MCF 10A (cell line): ENCODE measurements at regions not wholly inside any gene's neighbourhood (a gene's known extent, or its start where the extent isn't known, plus 50 kb on each side); places are given as distances from the start of the nearest gene placed in this dataset.

Source experiments
- BruUV-seq: library from RNA; stranded (reverse); fragments of 400-500 nt; replicated peaks from 2 replicates; lab custom pipeline; 2021; lab: Mats Ljungman, UMichigan
- CTCF ChIA-PET: fragments of 300-600 bp; sonication (Branson Sonifier 250); formaldehyde crosslinking; extraction: SDS; loops from one replicate; lab custom pipeline; 2021; ENCODE audit warnings: antibody characterized with exemption, inconsistent platforms; lab: Yijun Ruan, JAX
- POLR2A ChIA-PET: fragments of 300-600, 350-650 bp; sonication (Branson Sonifier 250); formaldehyde crosslinking; extraction: SDS; loops from one replicate; lab custom pipeline; 2020; ENCODE audit warnings: antibody characterized with exemption, inconsistent platforms; lab: Yijun Ruan, JAX
- DNase-seq: peaks from one replicate; pipeline ENCODE4 v3.0.0-alpha.2; 2018; ENCODE audit not compliant: unreplicated experiment
- H3K27ac Mint-ChIP-seq: one replicate; pipeline ENCODE4 v1.8.0; 2022; ENCODE audit warnings: mild to moderate bottlenecking, low read depth, mixed read lengths; ENCODE audit not compliant: unreplicated experiment
- H3K27me3 Mint-ChIP-seq: one replicate; pipeline ENCODE4 v1.8.0; 2022; ENCODE audit warnings: mixed read lengths; ENCODE audit not compliant: insufficient read depth, unreplicated experiment
- H3K36me3 Mint-ChIP-seq: one replicate; pipeline ENCODE4 v1.8.0; 2022; ENCODE audit warnings: mild to moderate bottlenecking, moderate library complexity, mixed read lengths; ENCODE audit not compliant: insufficient read depth, unreplicated experiment
- H3K4me1 Mint-ChIP-seq: one replicate; pipeline ENCODE4 v1.8.0; 2022; ENCODE audit warnings: mixed read lengths; ENCODE audit not compliant: insufficient read depth, unreplicated experiment
- H3K4me3 Mint-ChIP-seq: one replicate; pipeline ENCODE4 v1.8.0; 2022; ENCODE audit warnings: mild to moderate bottlenecking, moderate library complexity, mixed read lengths; ENCODE audit not compliant: unreplicated experiment
- H3K9me3 Mint-ChIP-seq: one replicate; pipeline ENCODE4 v1.8.0; 2022; ENCODE audit warnings: mixed read lengths; ENCODE audit not compliant: unreplicated experiment
- CTCF ChIP-seq: fragments of 200-600 bp; IDR thresholded peaks from one replicate; pipeline ENCODE4 v1.8.0; 2022; ENCODE audit warnings: antibody characterized with exemption, mild to moderate bottlenecking; ENCODE audit not compliant: unreplicated experiment
- intact Hi-C: fragments of 100-400 bp; cut with micrococcal nuclease; formaldehyde crosslinking; loops from 2 replicates; pipeline ENCODE4 v1.14.1; 2022

- Mint-ChIP-seq H3K36me3 (no peaks in the 10 kb centered on the region), H3K27ac (no peak overlapping the region), H3K4me1 (no peaks in the 10 kb centered on the region), H3K9me3 (peaks cover 5% of the 10 kb centered on the region), H3K27me3 (no peaks in the 10 kb centered on the region), H3K4me3 (no peak overlapping the region)
- CTCF ChIA-PET: no interaction called here
- POLR2A ChIA-PET: interaction anchor here (0.7 kb wide), 1 partner anchor 769 kb away, joined by 3 read pairs; no protein-coding TSS in a partner anchor
- intact Hi-C loops: no loop called here
- DNase-seq: no peak
- TF ChIP-seq CTCF: no peak
- no TSS peak for BruUV-seq
Observed at GRCh38 chr13:47147812-47148119, 250.9 kb upstream of the HTR2A start.

- CTCF ChIA-PET: no interaction called here
- H3K27ac Mint-ChIP-seq: no peak overlapping the region
- no TSS peak for BruUV-seq
Observed at GRCh38 chr13:47146991-47147811, 250.3 kb upstream of the HTR2A start.

GRCh38 chr13:47146136-47146535 is 249.3 kb upstream of the HTR2A start:
- ChIA-PET CTCF (interaction anchor here (0.7 kb wide), 1 partner anchor 44 kb away, joined by 3 read pairs; no protein-coding TSS in a partner anchor), POLR2A (no interaction called here)
- TF ChIP-seq CTCF: no peak
- intact Hi-C loops: no loop called here
- no peak overlapping the region for H3K4me3 Mint-ChIP-seq
- no peaks in the 10 kb centered on the region for H3K36me3 Mint-ChIP-seq
- H3K9me3 Mint-ChIP-seq: peaks cover 5% of the 10 kb centered on the region
- no peak overlapping the region for H3K27ac Mint-ChIP-seq
- no peak for DNase-seq
- H3K27me3 Mint-ChIP-seq: no peaks in the 10 kb centered on the region
- BruUV-seq: no TSS peak
- H3K4me1 Mint-ChIP-seq: no peaks in the 10 kb centered on the region

More at GRCh38 chr13:47146991-47147811, 250.3 kb upstream of the HTR2A start:
- Mint-ChIP-seq H3K4me3 (no peak overlapping the region), H3K36me3 (no peaks in the 10 kb centered on the region), H3K27me3 (no peaks in the 10 kb centered on the region), H3K4me1 (no peaks in the 10 kb centered on the region), H3K9me3 (peaks cover 5% of the 10 kb centered on the region)
- intact Hi-C loops: no loop called here
- DNase-seq: no peak
- POLR2A ChIA-PET: no interaction called here
- TF ChIP-seq CTCF: no peak

GRCh38 chr13:47144782-47145181 is 247.9 kb upstream of the HTR2A start:
- BruUV-seq: no TSS peak
- no peaks in the 10 kb centered on the region for H3K27me3 Mint-ChIP-seq
- peaks cover 5% of the 10 kb centered on the region for H3K9me3 Mint-ChIP-seq
- no peak overlapping the region for H3K27ac Mint-ChIP-seq
- intact Hi-C loops: no loop called here
- no peak overlapping the region for H3K4me3 Mint-ChIP-seq
- TF ChIP-seq CTCF: no peak
- CTCF ChIA-PET: interaction anchor here (0.8 kb wide), 1 partner anchor 11 kb away, joined by 3 read pairs; no protein-coding TSS in a partner anchor
- DNase-seq: no peak
- POLR2A ChIA-PET: no interaction called here
- H3K36me3 Mint-ChIP-seq: no peaks in the 10 kb centered on the region
- no peaks in the 10 kb centered on the region for H3K4me1 Mint-ChIP-seq
